ENCODE measurements at regions not wholly inside any gene's neighbourhood (a gene's known extent, or its start where the extent isn't known, plus 50 kb on each side); places are given as distances from the start of the nearest gene placed in this dataset.

DNA sequence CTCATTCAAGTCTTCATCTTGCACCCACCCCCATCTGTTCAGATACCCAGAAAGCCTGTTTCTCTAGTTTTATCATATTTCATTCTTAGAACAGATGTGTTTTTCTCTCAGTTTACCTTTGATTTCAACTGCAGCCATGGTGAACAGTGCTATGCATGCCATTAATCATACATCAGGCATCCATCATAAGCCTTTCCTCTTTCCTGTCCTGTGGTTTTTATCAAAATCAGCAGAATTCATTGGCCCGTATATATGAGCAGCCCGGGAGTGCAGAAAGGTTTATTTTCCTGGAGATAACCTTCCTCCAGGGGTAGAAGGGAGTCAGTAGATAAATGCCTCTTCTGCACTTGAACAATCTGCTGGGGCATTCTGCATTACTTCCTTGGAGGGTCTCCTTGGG, 65.7 kb downstream of the IL21 start:
- TF ChIP-seq, protein P1, sequence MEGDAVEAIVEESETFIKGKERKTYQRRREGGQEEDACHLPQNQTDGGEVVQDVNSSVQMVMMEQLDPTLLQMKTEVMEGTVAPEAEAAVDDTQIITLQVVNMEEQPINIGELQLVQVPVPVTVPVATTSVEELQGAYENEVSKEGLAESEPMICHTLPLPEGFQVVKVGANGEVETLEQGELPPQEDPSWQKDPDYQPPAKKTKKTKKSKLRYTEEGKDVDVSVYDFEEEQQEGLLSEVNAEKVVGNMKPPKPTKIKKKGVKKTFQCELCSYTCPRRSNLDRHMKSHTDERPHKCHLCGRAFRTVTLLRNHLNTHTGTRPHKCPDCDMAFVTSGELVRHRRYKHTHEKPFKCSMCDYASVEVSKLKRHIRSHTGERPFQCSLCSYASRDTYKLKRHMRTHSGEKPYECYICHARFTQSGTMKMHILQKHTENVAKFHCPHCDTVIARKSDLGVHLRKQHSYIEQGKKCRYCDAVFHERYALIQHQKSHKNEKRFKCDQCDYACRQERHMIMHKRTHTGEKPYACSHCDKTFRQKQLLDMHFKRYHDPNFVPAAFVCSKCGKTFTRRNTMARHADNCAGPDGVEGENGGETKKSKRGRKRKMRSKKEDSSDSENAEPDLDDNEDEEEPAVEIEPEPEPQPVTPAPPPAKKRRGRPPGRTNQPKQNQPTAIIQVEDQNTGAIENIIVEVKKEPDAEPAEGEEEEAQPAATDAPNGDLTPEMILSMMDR (conservative IDR thresholded peaks at IDR 0.05), result no peak
- H3K27ac ChIP-seq, result no peak overlapping the region

DNA sequence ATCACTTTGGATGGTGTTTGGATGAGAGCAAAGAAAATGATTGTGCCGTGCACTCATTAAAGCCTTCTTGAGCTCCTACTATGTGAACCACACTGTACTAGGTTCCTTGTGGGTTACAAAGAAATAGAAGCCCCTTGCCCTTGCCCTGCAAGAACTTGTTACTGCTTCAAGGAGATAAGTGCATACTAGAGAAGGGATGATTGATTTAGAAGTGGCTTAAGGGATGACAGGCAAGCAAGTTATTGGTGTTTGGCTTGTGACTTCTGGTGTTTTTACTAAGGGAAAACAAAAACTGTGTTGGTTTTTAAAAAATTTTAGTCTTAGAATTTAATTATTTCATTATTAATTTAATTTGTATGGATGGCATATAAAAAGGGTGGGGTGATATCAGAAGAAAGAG, 67.4 kb downstream of the IL21 start:
- H3K27ac ChIP-seq, result no peak overlapping the region
- TF ChIP-seq, protein P1 (conservative IDR thresholded peaks at IDR 0.05), result no peak

DNA sequence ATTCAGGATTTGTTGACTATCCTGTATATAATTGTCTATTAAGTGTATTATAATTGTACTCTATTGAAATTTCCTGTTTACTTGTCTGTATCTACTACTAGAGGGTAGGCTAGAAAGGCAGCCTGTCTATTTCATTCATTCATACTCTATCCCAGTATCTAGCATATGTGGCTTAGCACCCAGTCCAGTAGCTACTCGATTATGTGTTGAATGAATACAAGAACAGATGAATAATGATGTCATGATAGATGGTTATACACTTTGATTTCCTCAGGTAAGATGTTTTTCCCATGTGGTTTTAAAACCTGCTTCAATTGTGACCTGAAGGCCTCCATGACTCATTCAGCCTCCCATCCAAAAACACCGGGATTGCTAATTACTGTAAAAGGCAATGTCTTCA, 68.0 kb downstream of the IL21 start:
- TF ChIP-seq, protein P1 (conservative IDR thresholded peaks at IDR 0.05), result no peak

DNA sequence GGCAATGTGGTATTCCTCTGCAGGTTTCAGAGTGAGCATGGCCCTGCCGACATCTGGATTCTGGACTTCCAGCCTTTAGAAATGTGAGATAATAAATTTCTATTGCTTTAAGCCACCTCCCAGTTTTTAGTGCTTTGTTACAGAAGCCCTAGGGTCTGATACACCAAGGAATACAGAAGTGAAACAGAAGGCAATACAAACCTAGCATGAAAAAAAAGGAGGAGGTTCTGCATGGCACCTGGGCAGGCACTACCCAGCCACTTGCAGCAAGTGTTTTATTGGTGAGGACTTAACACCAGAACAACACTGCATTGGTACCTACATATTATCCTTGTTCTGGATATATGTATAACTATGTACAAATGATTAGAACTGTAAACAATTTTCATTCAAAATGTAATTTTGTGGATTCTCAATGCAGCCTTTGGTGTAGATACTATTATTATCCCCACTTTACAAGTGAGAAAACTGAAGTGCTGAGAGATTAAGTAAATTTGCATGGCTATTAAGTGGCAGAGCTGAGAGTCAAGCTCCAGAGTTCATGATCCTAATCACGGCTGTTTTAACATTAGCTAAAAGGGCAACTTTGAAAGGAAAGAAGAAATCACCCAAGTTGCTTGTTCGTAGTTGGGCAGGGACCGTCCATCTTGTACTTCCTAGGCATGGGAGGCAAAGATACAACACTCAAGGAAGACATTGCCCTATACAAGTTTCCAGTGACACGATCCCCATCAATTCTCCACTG, 71.8 kb downstream of the IL21 start:
- no peak overlapping the region for H3K27ac ChIP-seq
- TF ChIP-seq, protein P1 (conservative IDR thresholded peaks at IDR 0.05), result no peak

More for the DNA sequence above, 68.0 kb downstream of the IL21 start:
- no peak overlapping the region for H3K27ac ChIP-seq

DNA sequence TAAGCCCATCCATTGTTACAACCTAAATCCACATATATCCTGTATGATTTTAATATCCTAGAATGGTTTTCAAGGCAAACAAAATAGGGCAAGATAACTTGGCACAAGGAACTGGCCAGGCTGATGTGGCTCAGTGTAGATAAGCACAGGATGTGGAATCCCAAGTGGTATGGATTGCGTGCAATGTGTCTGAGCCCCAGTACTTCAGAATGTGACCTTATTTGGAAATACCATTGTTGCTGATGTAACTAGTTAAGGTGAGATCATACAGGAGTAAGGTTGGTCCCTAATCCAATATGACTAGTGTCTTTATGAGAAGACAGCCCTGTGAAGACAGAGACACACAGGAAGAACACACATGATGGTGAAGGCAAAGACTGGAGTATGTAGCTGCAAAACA, 72.4 kb downstream of the IL21 start:
- H3K27ac ChIP-seq, result no peak overlapping the region
- TF ChIP-seq, protein P1 (conservative IDR thresholded peaks at IDR 0.05), result no peak

DNA sequence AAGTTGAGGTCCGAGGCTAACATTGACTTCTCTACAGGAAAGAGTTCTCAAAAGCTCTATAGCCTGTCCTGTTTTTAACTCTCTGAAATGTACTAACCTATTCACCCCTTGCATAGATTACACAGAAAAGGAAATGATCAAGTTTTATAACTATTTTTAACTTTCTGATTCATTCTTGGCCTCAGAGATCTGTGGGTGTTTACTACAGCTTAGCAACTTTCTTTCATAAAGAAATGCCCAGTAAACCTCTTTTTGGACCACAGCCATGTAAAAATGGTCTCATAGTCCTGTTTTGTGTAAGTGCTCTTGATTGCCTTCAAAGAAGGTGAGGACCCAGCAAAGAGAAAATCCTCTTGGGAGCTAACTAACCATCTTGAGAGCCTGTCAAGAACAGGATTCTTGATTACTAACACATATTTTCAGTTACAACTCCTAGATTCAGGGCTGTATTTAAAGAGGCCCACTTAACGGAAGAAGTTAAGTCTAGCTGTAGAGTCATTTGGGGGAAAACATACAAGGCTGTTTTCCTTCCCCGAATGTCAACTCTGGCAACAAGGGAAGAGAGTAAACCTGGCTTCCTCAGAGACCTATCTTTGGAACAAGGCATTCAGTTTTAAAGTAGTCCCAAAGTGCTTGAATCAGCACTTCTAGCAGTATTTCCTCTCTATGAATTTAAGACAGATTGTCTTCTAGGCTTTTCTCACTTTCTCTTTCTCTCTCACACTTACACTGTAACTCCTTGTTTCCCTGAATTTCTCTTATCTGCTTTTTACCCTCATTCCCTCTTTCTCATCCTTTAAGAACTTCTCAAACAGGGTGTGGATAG, 78.2 kb downstream of the IL21 start:
- TF ChIP-seq, protein P1 (conservative IDR thresholded peaks at IDR 0.05), result no peak
- H3K27ac ChIP-seq, result no peak overlapping the region

DNA sequence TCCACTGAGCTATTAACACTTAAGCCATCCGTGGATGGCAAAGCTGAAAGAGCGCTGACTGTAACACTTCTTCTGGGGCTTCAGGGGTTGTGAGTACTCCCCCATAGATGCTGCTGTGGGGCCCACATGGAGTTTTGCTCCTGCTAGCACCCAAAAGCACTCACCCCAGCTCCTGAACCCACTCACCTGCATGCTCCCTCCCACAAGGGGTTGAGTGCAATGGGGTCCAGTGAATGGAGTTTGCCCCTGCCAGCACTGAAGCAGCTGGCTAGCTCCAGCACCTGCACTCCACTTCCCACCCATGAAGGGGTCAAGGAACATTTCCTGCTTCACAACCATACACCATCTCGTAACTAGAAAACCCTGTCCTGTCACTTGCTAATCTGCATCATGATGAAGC, 78.9 kb downstream of the IL21 start:
- TF ChIP-seq, protein P1 (conservative IDR thresholded peaks at IDR 0.05), result no peak
- H3K27ac ChIP-seq, result no peak overlapping the region

Measured in VCaP (cell line).